AG10803 (cell line): ENCODE measurements at regions not wholly inside any gene's neighbourhood (a gene's known extent, or its start where the extent isn't known, plus 50 kb on each side); places are given as distances from the start of the nearest gene placed in this dataset.

Experiments
- DNase-seq: peaks from one replicate; pipeline ENCODE4 v3.0.0; 2010; ENCODE audit warnings: low read depth
- H3K4me3 ChIP-seq: 2 replicates; pipeline ENCODE4 v1.5.1; 2011; ENCODE audit warnings: mild to moderate bottlenecking, low read length, control low read depth
- TF ChIP-seq, protein P1 (sequence below): conservative IDR thresholded peaks from 2 replicates; pipeline ENCODE4 v1.5.1; 2011; ENCODE audit warnings: mild to moderate bottlenecking, low read length, control low read depth, inconsistent platforms

DNA sequence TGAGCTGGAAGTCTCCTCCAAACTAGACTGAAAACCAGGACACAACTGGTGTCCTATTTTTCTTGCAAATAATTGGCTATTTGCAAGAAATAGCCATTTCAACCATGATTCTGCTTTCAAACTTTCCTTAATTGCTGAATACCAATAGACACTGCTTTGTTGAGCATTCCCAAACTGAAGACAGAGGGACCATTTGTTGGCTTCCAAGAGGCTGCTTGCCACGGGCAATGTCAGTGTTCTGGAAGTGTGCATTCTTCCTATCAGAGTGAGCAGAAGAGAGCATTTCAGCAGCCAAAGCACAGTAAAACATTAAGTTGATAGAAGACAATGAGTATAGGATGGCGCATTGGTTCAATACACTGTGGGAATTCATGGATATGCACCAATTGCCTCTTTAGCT is 360.5 kb upstream of the RGPD4 start:
- DNase-seq = no peak
- TF ChIP-seq, protein P1, sequence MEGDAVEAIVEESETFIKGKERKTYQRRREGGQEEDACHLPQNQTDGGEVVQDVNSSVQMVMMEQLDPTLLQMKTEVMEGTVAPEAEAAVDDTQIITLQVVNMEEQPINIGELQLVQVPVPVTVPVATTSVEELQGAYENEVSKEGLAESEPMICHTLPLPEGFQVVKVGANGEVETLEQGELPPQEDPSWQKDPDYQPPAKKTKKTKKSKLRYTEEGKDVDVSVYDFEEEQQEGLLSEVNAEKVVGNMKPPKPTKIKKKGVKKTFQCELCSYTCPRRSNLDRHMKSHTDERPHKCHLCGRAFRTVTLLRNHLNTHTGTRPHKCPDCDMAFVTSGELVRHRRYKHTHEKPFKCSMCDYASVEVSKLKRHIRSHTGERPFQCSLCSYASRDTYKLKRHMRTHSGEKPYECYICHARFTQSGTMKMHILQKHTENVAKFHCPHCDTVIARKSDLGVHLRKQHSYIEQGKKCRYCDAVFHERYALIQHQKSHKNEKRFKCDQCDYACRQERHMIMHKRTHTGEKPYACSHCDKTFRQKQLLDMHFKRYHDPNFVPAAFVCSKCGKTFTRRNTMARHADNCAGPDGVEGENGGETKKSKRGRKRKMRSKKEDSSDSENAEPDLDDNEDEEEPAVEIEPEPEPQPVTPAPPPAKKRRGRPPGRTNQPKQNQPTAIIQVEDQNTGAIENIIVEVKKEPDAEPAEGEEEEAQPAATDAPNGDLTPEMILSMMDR = no peak
- no peak overlapping the region for H3K4me3 ChIP-seq

DNA sequence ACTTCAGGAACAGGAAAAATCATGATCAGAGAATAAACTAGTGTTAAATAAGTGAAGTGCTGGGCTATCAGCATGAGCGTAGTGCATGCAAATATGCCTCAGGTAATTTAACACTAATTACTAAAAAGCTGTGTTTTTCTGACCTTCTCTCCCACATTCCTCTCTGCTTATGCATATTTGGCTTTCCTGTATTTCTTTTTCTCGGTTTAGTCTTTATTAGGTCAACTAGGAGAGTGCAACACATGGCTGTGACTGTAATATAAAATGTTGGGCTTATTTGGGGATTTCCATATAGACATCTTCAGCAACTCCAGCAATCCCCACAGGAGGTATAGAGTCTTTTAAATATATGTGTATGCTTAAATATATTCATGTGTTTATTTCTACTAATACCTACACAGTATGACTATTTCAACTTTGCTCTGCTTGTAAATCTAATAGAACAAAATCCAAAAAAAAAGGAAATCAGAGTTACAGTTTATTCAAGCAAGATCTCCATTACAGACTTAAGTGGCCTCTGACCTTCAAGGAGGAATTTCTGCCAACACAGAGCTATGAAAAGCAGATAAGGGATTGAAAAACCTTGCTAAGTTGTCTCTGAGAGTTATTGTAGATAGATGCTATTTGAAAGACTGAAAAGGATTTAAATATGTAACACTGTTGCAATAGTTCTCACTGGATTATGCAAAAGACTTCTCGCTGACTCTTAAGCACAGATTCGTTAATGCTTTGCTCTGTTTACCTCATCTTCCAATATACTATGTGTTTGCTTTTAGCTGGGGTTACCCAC is 359.5 kb upstream of the RGPD4 start:
- TF ChIP-seq, protein P1 = no peak
- DNase-seq = no peak
- H3K4me3 ChIP-seq = no peak overlapping the region

DNA sequence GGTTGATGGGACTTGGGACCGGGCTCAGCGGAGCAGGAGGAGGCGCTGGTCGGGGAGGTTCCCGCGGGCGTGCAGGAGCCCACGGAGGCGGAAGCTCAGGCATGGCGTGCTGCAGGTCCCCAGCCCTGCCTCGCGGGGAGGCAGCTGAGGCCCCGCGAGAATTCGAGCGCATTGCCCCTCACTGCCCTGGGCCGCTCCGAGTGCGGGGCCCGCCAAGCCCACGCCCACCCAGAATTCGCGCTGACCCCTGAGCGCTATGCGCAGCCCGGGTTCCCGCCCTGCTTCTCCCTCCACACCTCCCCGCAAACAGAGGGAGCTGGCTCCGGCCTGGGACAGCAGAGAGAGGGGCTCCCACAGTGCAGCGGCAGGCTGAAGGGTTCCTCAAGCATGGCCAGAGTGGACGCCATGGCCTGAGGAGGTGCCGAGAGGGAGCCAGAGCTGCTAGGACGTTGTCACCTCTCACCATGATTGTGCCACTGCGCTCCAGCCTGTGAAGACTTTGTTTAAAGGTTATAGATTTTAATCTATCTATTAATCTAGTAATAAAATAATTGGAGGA is 357.2 kb upstream of the RGPD4 start:
- no peak overlapping the region for H3K4me3 ChIP-seq
- no peak for DNase-seq
- TF ChIP-seq, protein P1 = no peak

DNA sequence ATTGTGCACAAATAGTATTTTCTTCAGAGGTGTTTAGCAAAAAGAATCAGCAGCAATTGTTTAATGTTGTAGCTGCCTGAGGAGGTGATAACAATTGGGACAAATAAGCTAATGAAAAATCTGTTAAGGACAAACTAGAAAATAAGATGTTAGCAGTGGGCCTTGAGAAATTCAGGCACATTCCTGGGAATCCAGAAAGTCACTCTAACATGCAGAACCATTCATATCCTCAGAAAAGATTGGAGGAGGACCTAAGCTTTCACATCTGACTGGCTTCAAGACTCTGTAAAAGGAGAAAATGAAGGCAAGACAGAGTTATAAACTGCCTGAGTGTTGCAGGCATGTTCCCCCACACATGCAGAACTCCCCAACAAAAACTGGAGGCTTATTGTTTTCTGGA is 353.5 kb upstream of the RGPD4 start:
- no peak for DNase-seq
- no peak overlapping the region for H3K4me3 ChIP-seq
- TF ChIP-seq, protein P1 = no peak

DNA sequence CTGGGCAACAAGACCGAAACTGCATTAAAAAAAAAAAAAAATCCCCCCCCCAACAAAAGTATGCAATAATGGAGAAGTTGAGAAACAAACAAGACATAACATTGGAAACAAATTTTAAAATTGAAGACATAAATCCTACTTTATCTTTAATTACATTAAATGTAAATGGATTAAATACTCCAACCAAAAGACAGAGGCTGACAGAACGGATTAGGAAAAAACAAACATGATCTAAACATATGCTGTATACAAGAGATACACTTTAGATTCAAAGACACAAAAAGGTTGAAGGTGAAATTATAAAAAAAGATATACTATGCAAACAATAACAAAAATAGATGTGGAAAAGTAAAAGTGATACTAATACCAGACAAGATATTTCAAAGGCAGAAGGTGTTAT is 350.8 kb upstream of the RGPD4 start:
- TF ChIP-seq, protein P1 = no peak
- no peak for DNase-seq
- H3K4me3 ChIP-seq = no peak overlapping the region

DNA sequence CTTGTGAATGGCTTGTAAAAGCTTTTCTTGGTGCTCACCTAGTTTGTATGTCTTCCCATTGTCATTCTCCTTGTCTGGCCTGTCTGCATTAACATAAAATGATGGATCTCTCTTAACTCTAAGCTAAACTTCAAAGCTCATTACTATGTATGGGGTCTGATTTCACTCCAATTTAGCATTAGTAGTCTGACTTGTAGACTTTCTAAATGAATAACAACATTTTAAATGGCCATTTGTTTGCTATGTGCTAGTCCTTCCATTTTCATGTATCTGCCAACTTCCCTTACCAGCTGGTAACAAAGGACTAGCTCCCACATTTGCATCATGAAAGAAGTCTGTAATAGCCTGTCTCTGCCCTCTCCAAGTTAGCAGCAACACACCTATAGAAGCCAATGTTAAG is 324.2 kb upstream of the RGPD4 start:
- DNase-seq = no peak
- H3K4me3 ChIP-seq = no peak overlapping the region
- TF ChIP-seq, protein P1 = no peak
